GM10266 (cell line): ENCODE measurements at regions not wholly inside any gene's neighbourhood (a gene's known extent, or its start where the extent isn't known, plus 50 kb on each side); places are given as distances from the start of the nearest gene placed in this dataset.

Source experiments
- DNase-seq: peaks from one replicate; pipeline ENCODE4 v3.0.0; 2012; ENCODE audit errors: extremely low spot score
- TF ChIP-seq, protein P1 (sequence below): IDR thresholded peaks from 2 replicates; pipeline ENCODE4 v1.5.1; 2012; ENCODE audit warnings: mild to moderate bottlenecking, low read depth; ENCODE audit not compliant: control insufficient read depth, insufficient read depth; ENCODE audit errors: missing control alignments

- TF ChIP-seq, protein P1, sequence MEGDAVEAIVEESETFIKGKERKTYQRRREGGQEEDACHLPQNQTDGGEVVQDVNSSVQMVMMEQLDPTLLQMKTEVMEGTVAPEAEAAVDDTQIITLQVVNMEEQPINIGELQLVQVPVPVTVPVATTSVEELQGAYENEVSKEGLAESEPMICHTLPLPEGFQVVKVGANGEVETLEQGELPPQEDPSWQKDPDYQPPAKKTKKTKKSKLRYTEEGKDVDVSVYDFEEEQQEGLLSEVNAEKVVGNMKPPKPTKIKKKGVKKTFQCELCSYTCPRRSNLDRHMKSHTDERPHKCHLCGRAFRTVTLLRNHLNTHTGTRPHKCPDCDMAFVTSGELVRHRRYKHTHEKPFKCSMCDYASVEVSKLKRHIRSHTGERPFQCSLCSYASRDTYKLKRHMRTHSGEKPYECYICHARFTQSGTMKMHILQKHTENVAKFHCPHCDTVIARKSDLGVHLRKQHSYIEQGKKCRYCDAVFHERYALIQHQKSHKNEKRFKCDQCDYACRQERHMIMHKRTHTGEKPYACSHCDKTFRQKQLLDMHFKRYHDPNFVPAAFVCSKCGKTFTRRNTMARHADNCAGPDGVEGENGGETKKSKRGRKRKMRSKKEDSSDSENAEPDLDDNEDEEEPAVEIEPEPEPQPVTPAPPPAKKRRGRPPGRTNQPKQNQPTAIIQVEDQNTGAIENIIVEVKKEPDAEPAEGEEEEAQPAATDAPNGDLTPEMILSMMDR: no peak
- no peak for DNase-seq
Observed at GRCh38 chr7:145224775-145225174, 388.9 kb upstream of the TPK1 start.

GRCh38 chr7:145219461-145219860 lies 383.6 kb upstream of the TPK1 start:
- TF ChIP-seq, protein P1: no peak
- DNase-seq: no peak

DNA sequence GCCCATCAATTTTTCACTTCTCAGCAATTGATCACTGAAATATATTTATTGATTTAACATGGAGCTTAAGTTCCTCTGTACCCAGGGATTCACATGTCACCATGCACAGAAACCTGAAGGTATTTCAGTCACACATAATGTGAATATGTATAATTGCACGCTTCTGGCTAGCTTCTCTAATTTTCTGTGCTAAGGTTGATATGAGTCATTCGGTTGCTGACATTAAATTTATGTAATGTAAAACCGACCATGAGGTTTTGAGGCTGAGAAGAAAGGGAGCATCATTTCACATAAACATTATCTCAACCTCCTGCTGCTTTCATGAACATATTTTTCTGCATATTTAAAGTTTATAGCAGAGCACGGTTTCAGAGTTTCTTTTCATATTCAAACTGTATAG lies 381.0 kb upstream of the TPK1 start:
- DNase-seq: no peak
- TF ChIP-seq, protein P1: no peak

DNA sequence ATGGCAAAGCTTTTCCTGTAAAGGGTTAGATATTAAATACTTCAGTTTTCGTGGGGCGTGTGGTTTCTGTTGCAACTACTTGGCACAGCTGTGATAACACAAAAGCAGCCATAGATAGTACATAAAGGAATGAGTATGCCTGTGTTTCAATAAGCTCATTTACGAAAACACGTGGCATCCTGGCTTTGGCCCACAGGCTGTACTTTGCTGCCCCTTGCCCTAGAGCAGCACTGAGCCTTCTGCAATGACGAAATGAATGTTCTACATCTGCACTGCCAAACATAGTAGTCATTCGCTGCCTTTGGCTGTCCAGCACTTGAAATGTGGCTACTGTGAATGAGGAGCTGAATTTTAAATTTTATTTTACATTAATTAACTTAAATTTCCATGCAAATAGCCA lies 376.2 kb upstream of the TPK1 start:
- no peak for DNase-seq
- TF ChIP-seq, protein P1: no peak

- no peak for DNase-seq
- TF ChIP-seq, protein P1: no peak
Observed at GRCh38 chr7:145211211-145211610, 375.4 kb upstream of the TPK1 start.

DNA sequence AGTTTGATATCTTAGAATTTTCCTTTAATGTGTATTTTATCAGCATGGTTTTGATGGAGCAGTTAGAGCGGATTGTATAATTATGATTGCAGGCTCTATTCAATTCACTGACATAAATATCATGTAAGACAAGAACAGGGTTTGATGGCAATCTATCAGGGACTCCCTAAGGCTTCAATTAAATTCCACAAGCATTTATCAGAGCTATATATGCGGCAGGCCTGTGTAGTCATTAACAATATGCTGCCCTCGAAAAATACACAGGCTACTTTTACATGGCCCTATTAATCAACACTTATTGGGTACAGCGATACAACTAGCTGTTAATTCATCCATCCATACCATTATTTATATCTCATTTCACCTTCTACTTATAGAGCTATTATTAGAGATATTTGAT lies 358.1 kb upstream of the TPK1 start:
- no peak for DNase-seq
- TF ChIP-seq, protein P1: no peak

GRCh38 chr7:145184956-145185355 lies 349.1 kb upstream of the TPK1 start:
- DNase-seq: no peak
- TF ChIP-seq, protein P1: no peak

DNA sequence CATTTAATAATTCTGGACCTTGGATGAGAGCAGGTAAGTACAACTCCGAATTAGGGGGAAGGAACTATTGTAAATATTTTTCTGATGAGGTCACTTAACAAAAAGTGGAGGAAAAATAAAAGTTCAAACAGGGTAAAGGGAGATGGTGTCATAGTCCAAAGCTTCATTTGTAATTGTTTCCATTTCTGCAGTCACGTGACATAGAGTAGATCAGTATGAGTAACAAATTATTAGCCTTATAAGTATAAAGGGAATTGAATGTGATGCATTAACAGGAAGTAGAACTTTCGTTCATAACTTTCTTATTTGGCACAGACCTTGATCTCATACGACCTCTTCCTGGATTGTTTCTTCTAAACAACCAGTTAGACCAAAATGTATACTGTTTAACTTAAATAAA lies 347.2 kb upstream of the TPK1 start:
- TF ChIP-seq, protein P1: no peak
- DNase-seq: no peak
